HG03103 (cell line): ENCODE measurements at regions not wholly inside any gene's neighbourhood (a gene's known extent, or its start where the extent isn't known, plus 50 kb on each side); places are given as distances from the start of the nearest gene placed in this dataset.

Experiments
- ATAC-seq: cut with Tn5 transposase; IDR thresholded peaks from one replicate; pipeline ENCODE4 v1.9.1; 2021; ENCODE audit warnings: low read depth; ENCODE audit not compliant: unreplicated experiment

- ATAC-seq, result no peak
Observed at GRCh38 chr4:23674694-23675093, 215.2 kb downstream of the PPARGC1A start.

DNA sequence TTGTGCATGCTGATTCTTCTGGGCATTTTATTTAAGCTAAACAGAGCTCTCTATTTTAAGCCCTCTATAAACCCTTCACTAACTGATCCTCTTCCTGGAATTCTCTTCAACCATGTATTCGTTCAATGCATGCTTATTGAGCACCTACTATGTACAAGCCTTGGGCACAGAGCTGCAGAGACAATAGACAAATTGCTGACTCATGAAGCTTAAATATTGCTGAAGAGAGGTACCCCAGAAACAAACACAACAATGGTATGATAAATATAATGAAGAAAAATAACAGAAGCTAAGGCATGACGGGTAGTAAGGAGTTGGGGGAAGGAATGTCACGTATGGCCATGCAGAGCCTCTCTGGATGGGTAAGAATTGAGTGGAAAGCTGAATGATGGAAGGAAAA, 222.2 kb downstream of the PPARGC1A start:
- no peak for ATAC-seq

- no peak for ATAC-seq
Observed at GRCh38 chr4:23660865-23661264, 229.0 kb downstream of the PPARGC1A start.

- ATAC-seq, result no peak
Observed at GRCh38 chr4:23654791-23655190, 235.1 kb downstream of the PPARGC1A start.

DNA sequence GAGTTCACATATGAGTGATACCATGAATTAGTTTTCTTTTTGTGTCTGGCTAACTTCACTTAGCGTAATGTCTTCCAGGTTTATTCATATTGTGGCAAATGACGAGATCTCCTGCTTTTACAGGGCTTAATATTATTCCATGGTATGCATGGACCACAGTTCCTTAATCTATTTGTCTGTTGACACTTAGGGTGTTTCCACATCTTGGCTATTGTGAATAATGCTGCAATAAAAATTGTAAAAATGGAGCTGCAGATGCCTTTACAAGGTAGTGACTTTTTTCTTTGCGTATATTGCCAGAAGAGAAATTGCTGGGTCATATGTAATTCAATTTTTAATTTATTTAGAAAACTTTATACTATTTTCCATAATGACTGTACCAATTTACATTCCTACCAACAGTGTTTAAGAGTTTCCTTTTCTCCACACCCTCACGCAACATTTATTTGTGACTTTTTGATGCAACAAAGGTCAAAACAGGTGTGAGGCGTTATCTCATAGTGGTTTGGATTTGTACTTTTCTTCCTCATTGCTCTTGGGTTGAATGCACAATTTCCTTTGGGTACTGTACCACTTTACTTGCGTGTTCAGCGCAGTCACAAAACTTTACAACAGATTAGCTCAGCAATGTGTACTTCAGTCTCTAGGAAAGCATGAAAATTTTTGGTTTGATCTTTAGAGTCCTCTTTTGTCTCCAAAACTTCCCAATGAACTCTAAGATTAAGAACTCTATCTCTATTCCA, 240.8 kb downstream of the PPARGC1A start:
- ATAC-seq, result no peak

DNA sequence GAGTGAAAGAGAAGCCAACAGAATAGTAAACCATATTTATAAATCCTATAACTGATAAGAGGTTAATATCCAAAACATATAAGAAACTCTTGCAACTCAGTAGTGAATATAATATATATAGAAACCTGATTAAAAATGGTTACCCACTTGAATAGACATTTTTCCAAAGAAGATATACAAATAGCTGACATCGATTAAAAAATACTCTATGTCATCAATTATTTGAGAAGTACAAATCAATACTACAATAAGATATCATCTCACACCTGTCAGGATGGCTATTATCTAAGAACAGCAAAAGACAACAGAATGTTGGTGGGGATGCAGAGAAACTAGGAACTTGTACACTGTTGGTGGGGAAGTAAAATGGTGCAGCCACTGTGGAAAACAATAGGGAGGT, 254.4 kb downstream of the PPARGC1A start:
- ATAC-seq, result no peak

- no peak for ATAC-seq
Observed at GRCh38 chr4:23631255-23631950, 258.4 kb downstream of the PPARGC1A start.

DNA sequence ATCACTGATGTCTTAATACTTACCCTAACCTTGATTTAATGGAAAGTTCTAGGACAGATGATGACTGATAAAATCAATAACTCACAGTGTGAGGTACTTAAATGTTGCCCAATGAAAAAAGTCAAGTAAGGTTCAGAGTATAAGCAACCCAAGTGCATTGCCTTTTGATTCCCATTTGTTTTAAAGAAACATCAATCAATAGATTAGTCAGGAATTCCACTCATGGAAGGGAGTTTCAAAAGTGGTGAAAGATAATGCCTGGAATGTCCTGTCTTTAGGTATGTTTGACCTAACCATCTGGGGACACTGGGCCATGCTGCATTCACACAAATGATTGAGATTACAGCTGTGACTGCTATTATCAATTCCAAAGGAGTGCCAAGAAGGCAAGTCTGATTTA, 259.7 kb downstream of the PPARGC1A start:
- no peak for ATAC-seq

DNA sequence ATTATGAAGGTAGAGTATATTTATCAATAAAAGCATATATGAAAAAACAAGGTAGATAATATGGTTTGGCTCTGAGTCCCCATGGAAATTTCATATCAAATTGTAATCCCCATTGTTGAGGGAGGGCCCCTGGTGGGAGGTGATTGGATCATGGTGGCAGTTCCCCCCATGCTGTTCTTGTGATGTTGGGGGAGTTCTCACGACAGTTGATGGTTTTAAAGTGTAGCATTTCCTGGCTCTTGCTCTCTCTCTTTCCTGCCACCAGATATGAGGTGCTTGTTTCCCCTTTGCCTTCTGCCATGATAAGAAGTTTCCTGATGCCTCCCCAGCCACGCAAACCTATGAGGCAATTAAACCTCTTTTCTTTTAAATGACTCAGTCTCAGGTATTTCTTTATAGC, 260.4 kb downstream of the PPARGC1A start:
- ATAC-seq, result no peak

DNA sequence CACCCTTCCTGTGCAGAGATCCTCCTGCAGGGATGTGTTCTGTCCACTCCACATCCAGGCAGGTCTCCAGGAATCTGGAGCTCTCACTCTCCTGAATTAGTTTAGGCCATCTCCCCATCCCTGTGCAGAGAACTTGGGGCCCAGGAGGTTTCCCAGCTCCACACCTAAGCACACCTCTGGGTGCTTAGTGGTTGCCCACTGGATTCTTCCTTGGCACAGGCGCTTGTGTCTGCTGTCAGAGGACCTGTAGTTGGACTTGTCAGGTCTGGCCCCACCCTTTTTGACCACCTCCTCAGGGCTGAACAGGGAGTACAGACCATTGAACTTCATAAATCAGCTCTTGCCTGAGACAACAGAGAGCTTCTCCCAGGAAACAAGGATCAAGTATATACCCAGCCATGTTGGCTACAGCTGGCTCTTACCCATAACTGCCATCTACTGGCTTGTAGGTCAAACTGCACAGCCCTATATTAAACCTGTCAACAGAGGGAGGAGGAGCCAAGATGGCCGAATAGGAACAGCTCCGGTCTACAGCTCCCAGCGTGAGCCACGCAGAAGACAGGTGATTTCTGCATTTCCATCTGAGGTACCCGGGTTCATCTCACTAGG, 275.5 kb downstream of the PPARGC1A start:
- ATAC-seq, result no peak

DNA sequence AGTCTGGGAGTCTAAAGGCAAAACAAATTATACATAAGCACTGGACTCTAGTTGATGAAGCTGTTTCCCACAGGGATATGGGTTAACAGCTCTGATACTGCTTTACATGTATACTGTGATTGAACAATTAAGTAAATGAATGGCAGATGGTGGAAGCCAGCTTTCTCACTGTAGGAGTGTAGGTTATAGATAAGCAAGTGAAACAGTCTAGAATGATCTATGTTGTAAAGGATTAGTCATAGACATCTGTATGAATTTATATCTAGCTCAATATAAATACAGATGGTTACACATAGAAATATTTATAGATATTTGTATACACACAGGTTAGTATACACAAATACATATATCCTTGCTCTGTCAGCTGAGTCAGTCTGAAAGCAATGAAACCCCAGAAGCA, 276.1 kb downstream of the PPARGC1A start:
- no peak for ATAC-seq

DNA sequence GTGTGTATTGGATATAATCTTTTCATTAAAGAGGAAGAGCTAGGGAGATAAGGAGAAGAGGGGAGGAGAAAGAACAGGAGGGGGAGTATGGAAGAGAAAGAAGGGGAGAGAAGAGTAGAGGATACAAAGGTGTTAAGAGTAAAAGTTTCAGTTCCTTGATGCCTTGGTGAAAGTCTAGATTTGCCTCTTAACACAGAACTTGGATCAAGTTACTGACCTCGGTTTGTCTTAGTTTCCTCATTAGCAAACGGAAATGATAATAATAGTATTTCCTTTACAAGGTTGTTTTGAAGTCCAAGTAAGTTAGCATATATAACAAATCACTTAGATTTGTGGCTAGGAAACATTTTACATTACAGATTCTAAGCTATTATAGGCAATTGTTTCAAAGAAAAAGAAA, 287.1 kb downstream of the PPARGC1A start:
- no peak for ATAC-seq

- no peak for ATAC-seq
Observed at GRCh38 chr4:23594125-23594524, 295.7 kb downstream of the PPARGC1A start.

DNA sequence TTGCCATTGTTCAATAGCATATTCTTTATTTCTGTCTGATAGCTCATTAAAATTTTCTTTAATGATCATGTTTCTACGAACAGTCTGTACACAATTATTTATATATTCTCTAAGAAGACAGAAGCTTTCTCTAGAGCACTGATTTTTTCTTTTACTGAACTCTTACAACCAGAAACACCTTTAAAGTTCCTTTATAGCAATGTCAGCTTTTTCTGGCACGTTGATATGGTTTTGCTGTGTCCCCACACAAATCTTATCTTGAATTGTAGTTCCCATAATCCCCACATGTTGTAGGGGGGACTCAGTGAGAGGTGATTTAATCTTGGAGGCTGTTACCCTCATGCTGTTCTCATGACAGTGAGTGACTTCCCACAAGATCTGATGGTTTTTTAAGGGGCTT, 299.4 kb downstream of the PPARGC1A start:
- ATAC-seq, result no peak

- no peak for ATAC-seq
Observed at GRCh38 chr4:23584024-23584423, 305.8 kb downstream of the PPARGC1A start.

DNA sequence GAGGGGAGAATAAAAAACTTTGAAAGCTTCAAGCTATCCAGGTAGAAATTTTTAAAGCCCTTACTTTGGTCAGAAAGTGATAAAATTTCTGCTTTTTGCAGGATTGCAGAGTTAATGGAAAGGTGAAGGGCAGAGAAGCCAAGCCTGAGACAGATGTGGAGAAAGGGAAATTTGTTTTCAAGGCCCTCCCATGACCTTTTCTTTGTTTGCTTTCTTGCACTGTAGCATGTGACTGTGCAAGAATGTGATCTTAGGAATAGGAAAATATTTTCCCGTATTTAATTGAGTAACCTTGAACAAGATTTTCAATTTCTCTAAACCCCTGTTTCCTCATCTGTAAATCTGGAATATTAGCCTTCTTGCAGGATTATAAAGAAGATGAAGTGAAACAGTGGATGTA, 307.2 kb downstream of the PPARGC1A start:
- no peak for ATAC-seq

GRCh38 chr4:23579166-23579565, 310.7 kb downstream of the PPARGC1A start:
- ATAC-seq, result no peak

DNA sequence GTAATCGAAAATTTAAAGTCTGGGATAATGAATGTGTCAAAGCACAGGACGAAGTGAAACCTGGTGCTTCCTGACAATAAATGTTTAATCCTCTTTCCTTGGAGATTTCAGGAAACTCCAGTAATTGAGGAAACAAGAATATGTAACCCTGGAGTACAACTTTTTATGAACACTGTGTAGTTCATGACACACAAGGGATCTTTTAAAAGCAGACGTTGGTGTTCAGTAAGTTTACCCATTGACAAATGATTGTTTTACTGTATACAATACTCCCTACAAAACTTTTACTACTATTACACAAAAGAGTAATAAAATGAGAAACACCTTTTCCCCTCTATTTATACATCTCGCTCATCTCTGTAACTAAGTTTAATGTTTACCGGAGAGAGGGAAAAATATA, 312.4 kb downstream of the PPARGC1A start:
- no peak for ATAC-seq

DNA sequence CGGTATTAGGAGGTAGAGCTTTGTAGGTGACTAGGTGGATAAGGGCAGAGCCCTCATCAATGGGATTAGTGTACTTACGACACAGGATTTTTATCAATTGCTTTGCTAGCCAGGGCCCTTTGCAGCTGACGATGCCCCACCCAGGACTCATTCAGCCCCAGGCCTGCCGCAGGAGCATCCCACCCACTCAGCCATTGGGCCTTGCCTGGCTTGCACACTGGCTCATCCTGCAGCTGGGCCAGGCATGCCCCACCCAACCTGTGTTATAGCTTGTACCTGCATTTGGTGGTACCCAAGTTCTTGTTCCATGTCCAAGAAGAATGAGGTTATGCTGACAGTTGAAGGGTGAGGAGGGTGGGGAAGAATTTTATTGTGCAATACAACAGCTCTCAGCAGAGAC, 317.5 kb downstream of the PPARGC1A start:
- ATAC-seq, result no peak

DNA sequence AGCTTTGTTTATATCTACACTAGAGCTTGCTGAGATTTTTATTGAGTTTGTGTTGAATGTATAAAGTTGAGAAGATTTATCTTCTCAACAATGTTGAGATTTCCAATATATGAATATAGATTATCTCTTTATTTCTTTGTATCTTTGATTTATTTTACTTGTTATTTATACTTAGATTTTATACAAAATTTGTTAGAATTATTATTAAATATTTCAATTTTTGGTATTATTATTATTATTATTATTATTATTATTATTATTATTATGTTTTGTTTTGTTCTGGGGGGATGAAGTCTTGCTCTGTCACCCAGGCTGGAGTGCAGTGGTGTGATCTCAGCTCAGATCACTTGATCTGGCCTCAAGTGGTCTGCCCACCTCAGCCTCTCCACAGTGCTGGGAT, 322.5 kb downstream of the PPARGC1A start:
- ATAC-seq, result no peak

- no peak for ATAC-seq
Observed at GRCh38 chr4:23560748-23561147, 329.1 kb downstream of the PPARGC1A start.

DNA sequence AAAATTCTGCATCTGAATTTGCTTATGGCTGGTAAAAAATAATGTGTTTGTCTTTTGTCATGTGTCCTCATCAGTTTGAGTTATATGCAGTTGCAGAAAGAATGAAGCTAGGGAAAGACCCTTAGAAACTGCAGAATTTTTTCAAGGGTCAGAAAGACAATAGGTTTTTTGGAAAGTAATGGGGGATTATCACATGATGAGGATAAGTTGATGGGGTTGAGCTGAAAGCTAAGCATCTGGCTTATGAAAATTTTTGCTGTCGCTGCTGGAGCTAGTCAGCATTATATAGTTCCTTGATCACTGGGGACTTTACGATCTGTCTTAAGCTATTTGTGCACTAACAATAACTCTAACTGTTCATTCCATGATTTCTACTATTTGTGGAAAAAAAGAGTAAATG, 331.7 kb downstream of the PPARGC1A start:
- no peak for ATAC-seq
